Fibroblast of skin of left quadriceps (primary cell): ENCODE measurements at regions not wholly inside any gene's neighbourhood (a gene's known extent, or its start where the extent isn't known, plus 50 kb on each side); places are given as distances from the start of the nearest gene placed in this dataset.
"Not testable (repeated sequence)": the region's sequence is repeated elsewhere in the genome, so short reads cannot be mapped to it uniquely, and the experiment has no call there.

Experiments
- DNase-seq, 2 experiments: peaks; one replicate each; pipeline ENCODE4 v3.0.0-alpha.2; 2013; ENCODE audit warnings: low read depth in 2 of 2

- no peak for DNase-seq
These were observed 190.5 kb upstream of the NECTIN3 start for GRCh38 chr3:110881069-110881468.

- DNase-seq = peak; percentile 37 to 39
These were observed 185.3 kb upstream of the NECTIN3 start for GRCh38 chr3:110886222-110886893.

GRCh38 chr3:110887176-110887575 is 184.4 kb upstream of the NECTIN3 start:
- no peak for DNase-seq

GRCh38 chr3:110888625-110889375 is 182.8 kb upstream of the NECTIN3 start:
- not testable (repeated sequence) for DNase-seq

GRCh38 chr3:110889376-110889699 is 182.3 kb upstream of the NECTIN3 start:
- DNase-seq = not testable (repeated sequence)

- no peak for DNase-seq
These were observed 177.0 kb upstream of the NECTIN3 start for GRCh38 chr3:110894574-110894973.

- DNase-seq = no peak
These were observed 176.6 kb upstream of the NECTIN3 start for GRCh38 chr3:110895054-110895453.

GRCh38 chr3:110897046-110897445 is 174.6 kb upstream of the NECTIN3 start:
- no peak for DNase-seq

GRCh38 chr3:110900576-110900975 is 171.0 kb upstream of the NECTIN3 start:
- DNase-seq = peak; percentile 88 to 89

GRCh38 chr3:110901536-110901935 is 170.1 kb upstream of the NECTIN3 start:
- no peak for DNase-seq

GRCh38 chr3:110902453-110903085 is 169.0 kb upstream of the NECTIN3 start:
- no peak for DNase-seq

- DNase-seq = no peak
These were observed 167.7 kb upstream of the NECTIN3 start for GRCh38 chr3:110903771-110904519.

- no peak for DNase-seq
These were observed 167.1 kb upstream of the NECTIN3 start for GRCh38 chr3:110904520-110904890.

GRCh38 chr3:110905121-110905520 is 166.5 kb upstream of the NECTIN3 start:
- DNase-seq = no peak

- DNase-seq = no peak
These were observed 161.8 kb upstream of the NECTIN3 start for GRCh38 chr3:110909839-110910238.

GRCh38 chr3:110910346-110910955 is 161.2 kb upstream of the NECTIN3 start:
- DNase-seq = peak; percentile 48 to 52

- no peak for DNase-seq
These were observed 152.7 kb upstream of the NECTIN3 start for GRCh38 chr3:110918963-110919362.

- DNase-seq = no peak
These were observed 145.8 kb upstream of the NECTIN3 start for GRCh38 chr3:110925798-110926197.

GRCh38 chr3:110928016-110928662 is 143.5 kb upstream of the NECTIN3 start:
- DNase-seq = no peak

GRCh38 chr3:110929816-110930215 is 141.8 kb upstream of the NECTIN3 start:
- DNase-seq = no peak

GRCh38 chr3:110932567-110932966 is 139.0 kb upstream of the NECTIN3 start:
- DNase-seq = no peak
